ENCODE measurements at regions not wholly inside any gene's neighbourhood (a gene's known extent, or its start where the extent isn't known, plus 50 kb on each side); places are given as distances from the start of the nearest gene placed in this dataset.

DNA sequence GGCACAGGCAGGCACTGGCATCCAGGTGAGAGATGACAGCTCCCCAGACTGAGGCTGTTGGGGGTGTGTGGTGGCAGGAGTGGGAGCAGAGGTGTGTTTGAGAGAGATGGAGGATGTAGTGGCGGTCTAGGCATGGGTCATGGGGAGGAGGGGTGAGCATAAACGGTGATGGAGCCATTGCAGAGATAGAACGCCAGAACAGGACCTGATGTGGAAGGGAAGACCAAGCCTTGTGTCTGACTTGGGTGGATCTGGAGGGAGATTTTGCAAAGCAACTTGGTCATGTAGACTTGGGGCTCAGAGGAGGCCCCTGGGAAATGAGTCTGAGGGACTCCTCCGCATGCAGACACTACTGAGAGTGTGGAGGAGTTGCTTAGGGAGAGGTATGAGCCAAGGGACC is 50.0 kb upstream of the CLDN5 start:
- TF ChIP-seq MYC (IDR thresholded peaks at IDR 0.05; ENCODE audit: low read depth, low read length) (no peak), CTCF (IDR thresholded peaks at IDR 0.05; ENCODE audit: low read depth, low read length) (no peak), POLR2A (IDR thresholded peaks at IDR 0.05; ENCODE audit: extremely low read depth, insufficient read length) (no peak)
- TF ChIP-seq, protein P1, sequence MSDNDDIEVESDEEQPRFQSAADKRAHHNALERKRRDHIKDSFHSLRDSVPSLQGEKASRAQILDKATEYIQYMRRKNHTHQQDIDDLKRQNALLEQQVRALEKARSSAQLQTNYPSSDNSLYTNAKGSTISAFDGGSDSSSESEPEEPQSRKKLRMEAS (IDR thresholded peaks at IDR 0.05; ENCODE audit: low read depth, low read length), result no peak

GRCh38 chr22:19576460-19577421 is 52.5 kb upstream of the CLDN5 start:
- H3K4me3 ChIP-seq (ENCODE audit: low read depth, low read length), result peak overlapping the region; percentile 19
- TF ChIP-seq CTCF (IDR thresholded peaks at IDR 0.05; ENCODE audit: low read depth, low read length) (no peak), MYC (IDR thresholded peaks at IDR 0.05; ENCODE audit: low read depth, low read length) (peak; percentile 49; the same call in 1 of the 2 replicates), POLR2A (IDR thresholded peaks at IDR 0.05; ENCODE audit: extremely low read depth, insufficient read length) (no peak)
- TF ChIP-seq, protein P1 (IDR thresholded peaks at IDR 0.05; ENCODE audit: low read depth, low read length), result peak; percentile 2; the same call in 1 of the 2 replicates
- peak; percentile 99 for DNase-seq (ENCODE audit: low read depth)

More for the DNA sequence above, 50.0 kb upstream of the CLDN5 start:
- H3K4me3 ChIP-seq (ENCODE audit: low read depth, low read length), result no peak overlapping the region
- DNase-seq (ENCODE audit: low read depth), result peak; percentile 77

GRCh38 chr22:19577422-19577966 is 53.3 kb upstream of the CLDN5 start:
- no peak for TF ChIP-seq CTCF (IDR thresholded peaks at IDR 0.05; ENCODE audit: low read depth, low read length)
- TF ChIP-seq MYC (IDR thresholded peaks at IDR 0.05; ENCODE audit: low read depth, low read length), result no peak
- no peak for TF ChIP-seq POLR2A (IDR thresholded peaks at IDR 0.05; ENCODE audit: extremely low read depth, insufficient read length)
- TF ChIP-seq, protein P1 (IDR thresholded peaks at IDR 0.05; ENCODE audit: low read depth, low read length), result no peak
- H3K4me3 ChIP-seq (ENCODE audit: low read depth, low read length), result peak overlapping the region; percentile 19
- peak; percentile 68 for DNase-seq (ENCODE audit: low read depth)

- no peak overlapping the region for H3K4me3 ChIP-seq (ENCODE audit: low read depth, low read length)
- TF ChIP-seq CTCF (IDR thresholded peaks at IDR 0.05; ENCODE audit: low read depth, low read length) (no peak), POLR2A (IDR thresholded peaks at IDR 0.05; ENCODE audit: extremely low read depth, insufficient read length) (no peak), MYC (IDR thresholded peaks at IDR 0.05; ENCODE audit: low read depth, low read length) (no peak)
- TF ChIP-seq, protein P1 (IDR thresholded peaks at IDR 0.05; ENCODE audit: low read depth, low read length), result no peak
- peak; percentile 58 for DNase-seq (ENCODE audit: low read depth)
Observed at GRCh38 chr22:19578180-19579004, 54.2 kb upstream of the CLDN5 start.

DNA sequence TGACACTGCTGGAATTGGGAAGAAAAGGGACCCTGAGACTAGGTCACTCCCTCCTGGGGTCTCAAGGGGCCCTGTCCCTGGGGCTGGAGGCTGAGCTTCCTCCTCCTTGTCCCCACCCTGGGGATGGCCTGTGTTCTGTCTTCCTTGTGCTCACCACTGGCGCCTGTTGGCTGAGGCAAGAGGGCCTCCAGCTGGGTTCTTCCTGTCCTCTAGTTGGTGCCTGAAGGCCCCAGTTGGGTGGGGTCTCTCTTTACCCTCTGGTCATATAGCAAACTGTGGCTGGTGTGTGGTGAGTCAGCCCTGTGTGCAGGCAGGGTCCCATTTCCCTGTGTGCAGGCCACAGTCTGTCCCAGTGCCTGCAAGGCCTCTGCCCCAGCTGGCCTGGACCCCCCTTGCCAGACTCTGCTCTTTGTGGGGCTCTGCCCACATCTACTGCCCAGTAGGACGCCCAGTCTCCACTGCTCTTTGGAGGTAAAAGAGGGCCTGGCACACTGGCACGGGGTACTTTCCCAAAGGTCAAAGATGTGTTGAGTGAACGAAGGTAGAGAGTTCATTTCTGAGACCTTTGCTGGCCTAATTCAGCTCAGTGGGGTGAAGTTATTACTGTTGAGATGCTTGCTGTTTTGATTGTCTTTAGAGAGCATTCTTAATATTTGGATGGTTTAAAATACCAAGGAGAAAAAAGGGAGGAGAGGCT is 55.1 kb upstream of the CLDN5 start:
- DNase-seq (ENCODE audit: low read depth), result peak; percentile 98
- TF ChIP-seq MYC (IDR thresholded peaks at IDR 0.05; ENCODE audit: low read depth, low read length) (peak; percentile 47), POLR2A (IDR thresholded peaks at IDR 0.05; ENCODE audit: extremely low read depth, insufficient read length) (no peak), CTCF (IDR thresholded peaks at IDR 0.05; ENCODE audit: low read depth, low read length) (peak; percentile 26)
- TF ChIP-seq, protein P1 (IDR thresholded peaks at IDR 0.05; ENCODE audit: low read depth, low read length), result peak; percentile 40; the same call in 1 of the 2 replicates
- no peak overlapping the region for H3K4me3 ChIP-seq (ENCODE audit: low read depth, low read length)

Data from NB4 (cell line).